GDM1 (cell line): ENCODE measurements at regions not wholly inside any gene's neighbourhood (a gene's known extent, or its start where the extent isn't known, plus 50 kb on each side); places are given as distances from the start of the nearest gene placed in this dataset.

Source experiments
- DNase-seq: peaks from one replicate; lab custom pipeline; 2025; lab: John Stamatoyannopoulos, UW

DNA sequence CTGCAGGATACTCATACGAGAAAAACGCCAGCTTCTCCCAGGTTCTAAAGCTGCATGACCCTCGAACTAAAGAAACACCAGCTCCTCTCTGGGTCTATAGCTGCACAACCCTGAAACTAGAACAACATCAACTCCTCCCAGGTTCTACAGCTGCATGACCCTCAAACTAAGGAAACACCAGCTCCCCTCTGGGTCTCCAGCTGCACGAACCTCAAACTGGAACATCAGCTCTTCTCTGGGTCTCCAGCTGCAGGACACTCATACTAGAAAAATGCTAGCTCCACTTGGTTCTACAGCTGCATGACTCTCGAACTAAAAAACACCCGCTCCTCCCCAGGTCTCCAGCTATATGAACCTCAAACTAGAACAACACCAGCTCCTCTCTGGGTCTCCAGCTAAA is 811.1 kb downstream of the CDH9 start:
- no peak for DNase-seq

DNA sequence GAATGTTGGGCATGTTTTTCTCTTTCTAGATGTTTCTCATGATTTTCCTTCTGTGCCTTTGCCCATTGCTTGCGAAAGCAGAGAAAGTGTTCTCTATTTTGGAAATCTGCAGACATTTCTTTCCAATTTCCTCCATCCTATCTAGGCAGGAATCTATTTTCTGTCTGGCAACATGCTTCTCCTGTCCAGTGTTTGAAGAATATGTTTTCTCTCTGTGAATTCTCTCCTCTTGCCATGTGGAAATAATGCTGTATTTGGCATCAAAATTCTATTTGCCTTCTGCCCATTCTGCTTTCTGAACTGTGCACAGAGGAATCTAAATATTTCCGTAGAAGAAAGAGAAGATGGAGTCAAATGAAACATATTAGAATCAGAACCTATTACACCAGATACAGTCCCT is 833.3 kb downstream of the CDH9 start:
- no peak for DNase-seq

DNA sequence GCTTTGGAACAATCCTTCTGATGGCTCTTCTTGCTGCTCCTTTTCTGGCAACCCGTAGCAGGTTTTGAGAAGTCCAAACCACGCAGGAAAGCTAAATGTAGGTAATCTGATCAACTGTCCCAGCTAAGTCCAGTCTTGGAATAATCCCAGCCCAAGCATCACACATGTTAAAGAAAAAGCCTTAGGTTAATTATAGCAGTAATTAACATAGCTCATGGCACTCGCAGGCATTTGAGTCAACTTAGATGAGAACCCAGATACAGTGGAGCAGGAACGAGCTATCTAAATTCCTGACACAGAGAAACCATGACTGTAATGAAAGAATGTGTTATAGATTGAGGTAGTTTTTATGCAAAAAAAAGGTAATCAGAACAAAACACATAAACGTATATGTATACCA is 844.8 kb downstream of the CDH9 start:
- DNase-seq: no peak

DNA sequence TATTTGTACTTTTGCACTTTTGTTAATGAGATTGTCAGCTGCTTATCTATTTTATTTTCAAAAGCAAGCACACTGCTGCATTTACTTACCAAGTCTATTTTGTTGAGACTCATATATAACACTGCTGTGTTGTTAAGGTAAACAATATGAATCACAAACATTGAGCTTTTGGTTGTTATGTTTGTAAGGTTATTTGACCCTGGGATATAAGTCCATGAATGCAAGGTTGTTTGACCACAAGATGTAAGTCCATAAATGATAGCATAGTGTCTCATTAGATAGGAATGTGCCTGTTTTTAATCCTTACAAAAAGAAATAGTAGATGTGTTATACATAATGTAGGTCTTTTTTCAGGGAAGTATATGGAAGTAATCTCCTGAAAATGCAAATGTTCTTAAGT is 845.9 kb downstream of the CDH9 start:
- no peak for DNase-seq

DNA sequence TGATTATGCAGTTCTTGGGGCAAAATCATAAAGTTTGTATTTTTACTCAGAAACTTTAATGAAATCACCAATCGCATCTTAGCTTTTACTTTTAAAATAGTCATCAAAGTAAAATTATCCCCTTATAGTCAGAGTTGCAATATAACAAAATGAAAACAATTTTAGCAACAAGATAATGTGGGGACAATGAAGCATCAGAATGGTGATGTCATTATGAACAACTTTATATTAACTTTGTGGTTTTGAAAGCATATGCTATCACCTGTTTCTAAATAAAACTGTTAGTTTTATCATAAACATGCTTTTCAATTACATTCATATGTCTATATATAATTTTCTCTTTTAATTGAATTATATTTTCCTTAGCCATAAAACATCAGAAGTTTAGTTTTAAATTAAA is 856.8 kb downstream of the CDH9 start:
- no peak for DNase-seq

DNA sequence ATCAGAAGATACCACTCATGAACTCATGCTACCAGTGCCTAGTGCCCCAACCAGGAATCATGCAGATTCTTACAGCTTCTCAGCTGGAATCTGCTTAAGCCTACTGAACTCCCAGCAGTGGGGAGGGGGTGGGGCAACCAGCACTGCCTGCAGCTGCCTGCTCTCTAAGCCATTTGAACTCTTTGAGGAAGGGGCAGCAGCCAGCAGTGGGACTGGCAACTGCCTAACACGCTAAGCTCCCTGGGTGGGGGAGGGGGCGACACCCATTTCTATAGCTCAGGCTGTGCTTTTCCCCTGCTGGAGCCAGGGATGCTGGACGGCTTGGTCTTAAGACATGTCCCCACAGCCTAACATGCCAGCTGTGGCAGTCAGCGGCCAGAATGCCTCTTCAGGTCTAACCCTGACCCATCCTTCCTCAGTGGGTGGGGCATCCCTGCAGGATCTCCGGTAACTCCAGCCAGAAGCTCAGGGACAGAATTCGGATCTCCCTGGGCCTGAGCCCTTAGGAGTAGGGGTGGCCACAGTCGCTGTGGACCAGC is 889.7 kb downstream of the CDH9 start:
- DNase-seq: no peak

DNA sequence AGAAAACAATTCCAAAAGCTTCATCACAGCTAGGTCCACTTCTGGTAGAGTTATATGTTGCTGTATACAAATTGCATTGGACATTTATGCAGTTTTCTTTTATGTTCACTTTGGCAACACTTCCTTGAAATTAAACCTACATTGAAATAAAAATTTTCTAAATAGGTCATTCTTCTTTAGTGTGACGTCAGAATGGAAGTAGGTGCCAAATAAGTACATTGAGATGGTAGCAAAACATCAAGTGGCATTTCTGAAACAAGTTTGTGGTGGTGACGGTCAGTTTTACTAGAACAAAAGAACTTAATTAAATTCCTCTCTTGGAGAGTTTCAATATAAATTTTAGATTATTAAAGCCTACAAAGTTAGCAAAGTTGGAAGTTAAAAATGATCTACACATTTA is 895.1 kb downstream of the CDH9 start:
- no peak for DNase-seq

DNA sequence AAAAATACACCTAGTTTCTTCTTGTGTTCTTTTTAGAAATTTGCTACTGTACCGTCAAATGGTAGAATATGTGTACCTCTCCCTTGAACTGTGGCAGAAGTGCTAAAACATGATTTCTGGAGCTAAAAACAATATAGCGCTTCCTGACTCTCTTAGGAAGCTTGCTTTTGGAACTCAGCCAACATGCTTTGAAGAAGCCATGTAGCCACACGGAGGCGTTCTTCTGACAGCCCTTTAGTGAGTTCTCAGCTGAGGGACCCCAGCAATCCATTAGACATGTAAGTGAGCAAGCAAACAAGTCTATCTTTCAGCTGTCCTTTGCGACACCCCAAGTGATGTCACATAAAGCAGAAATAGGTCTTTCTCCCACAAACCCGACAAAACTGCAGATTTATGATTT is 917.0 kb downstream of the CDH9 start:
- DNase-seq: no peak

DNA sequence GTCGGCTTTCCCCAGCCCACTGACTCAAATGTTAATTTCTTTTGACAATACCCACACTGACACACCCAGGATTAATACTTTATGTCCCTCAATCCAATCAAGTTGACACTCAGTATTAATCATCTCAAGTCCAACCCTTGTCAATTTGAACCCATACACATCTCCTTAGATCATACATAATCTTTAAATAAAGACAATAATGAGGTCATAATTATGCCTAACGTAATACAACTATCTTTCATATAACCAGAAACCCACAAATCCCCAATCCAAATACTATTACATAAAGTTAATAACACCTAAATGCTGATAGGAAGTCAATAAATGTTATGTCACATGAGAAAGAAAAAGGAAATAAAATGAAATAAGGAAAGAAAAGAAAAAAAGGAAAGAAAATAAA is 934.2 kb downstream of the CDH9 start:
- DNase-seq: no peak

DNA sequence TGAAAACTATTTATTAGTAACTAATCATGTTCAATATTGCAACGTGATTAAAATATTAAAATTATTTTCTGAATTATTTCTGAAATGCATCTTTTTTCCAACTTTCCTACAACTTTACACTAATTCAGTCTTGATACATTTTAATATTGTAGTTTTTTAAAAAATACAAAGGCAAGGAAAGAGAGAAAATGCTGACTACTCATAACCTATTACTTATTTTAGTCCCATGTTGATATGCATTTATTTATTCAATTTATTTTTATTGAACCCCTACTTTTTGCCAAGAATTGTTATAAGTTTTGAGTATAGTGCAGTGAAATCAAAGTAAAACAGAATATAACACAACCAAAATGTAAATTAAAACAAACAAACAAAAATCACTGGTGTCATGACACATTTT is 978.2 kb downstream of the CDH9 start:
- no peak for DNase-seq

DNA sequence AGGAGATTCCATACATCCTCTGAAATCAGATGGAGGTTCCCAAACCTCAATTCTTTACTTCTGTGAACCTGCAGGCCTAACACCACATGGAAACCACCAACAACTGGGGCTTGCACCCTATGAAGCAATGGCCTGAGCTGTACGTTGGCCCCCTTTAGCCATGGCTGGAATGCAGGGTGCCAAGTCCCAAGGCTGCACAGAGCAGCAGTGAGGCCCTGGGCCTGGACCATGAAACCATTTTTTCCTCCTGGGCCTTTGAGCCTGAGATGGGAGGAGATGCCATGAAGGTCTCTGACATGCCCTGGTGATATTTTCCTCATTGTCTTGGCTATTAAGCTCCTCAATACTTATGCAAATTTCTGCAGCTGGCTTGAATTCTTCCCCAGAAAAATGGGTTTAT is 983.8 kb downstream of the CDH9 start:
- no peak for DNase-seq

DNA sequence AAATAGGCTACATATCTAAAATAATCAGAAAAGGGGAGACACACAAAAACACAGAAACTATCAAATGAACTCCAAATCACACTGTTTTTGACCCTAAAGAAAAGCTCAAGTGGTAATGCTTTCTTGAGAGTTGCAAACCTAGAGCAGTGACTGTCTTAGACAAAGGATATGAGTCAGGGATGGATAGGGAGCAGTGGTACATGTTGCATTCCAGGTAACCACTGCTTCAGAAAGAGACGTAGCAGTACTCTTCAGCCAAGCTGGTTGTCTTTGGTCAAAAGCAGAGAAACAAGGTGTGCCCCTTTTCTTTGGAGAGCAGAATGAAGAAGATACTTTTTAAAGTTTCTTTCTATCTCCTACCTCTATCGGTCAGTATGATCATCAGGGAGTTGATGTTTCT is 1003.6 kb downstream of the CDH9 start:
- no peak for DNase-seq

DNA sequence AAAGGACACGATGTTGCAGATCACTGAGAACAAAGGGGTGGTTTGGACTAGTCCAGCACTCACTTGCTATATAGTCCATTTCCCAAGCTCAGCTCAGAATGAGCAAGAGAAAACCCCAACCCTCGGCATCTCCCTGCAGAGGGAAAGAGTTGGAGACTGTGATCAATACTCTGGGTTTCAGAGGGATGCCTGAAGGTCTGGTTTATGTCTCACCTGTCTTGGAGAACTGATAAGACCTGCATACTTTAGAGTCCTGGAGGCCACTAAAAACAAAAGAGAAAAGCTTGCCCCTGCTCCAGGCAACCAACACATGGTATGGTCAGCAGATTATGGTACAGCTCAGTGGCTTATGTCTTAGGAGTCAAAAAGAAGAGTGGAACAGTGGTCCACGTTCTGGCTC is 1006.9 kb downstream of the CDH9 start:
- DNase-seq: no peak

DNA sequence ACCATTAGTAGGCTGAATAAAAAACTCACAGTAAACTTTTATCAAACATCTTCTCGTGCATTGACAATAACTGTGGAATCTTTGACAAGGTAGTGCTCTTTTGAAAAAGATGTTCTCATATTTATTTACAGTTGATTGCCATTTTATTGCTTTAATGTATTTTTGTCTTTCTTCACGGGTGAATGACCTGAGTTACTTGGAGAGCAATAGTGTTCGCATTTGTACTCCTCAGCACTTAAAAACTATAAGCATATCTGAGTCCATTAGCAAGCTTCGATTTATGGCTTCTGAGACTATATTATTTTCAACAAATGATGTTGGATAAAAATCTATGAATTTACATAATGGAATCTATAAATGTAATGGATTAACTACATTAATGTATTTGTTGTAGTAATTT is 1012.3 kb downstream of the CDH9 start:
- DNase-seq: no peak

DNA sequence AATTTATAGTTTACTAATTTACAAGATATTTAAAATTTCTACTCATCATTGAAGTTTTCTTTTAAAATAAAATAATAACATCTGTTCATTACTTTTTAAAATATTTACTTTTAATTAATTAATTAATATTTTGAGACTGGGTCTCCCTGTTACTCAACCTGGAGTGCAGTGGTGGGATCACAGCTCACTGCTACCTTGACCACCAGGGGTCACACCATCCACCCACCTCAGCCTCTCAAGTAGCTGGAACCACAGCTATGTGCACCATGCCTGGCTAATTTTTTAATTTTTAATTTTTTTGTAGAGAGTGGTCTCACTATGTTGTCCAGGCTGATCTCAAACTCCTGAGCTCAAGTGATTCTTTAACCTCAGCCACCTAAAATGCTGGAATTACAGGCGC is 1013.6 kb downstream of the CDH9 start:
- no peak for DNase-seq

DNA sequence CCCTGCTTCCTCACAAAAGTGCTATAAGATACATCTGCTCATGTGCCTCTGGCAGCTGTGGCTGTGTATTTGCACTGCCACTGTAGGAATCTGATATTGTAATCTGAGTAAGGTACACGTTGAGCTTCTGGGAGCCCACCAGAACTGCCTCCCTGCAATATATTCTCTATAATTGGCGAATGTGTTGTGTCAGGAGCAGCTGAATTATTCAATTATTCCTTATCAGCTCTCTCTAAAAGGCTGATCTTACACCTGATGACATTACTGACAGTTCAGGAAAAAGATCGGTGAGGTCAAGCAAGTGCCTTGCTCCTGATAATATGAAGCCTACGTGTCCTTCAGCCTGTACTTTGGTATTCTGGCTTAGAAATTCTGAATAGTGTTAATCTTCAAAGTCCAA is 1015.0 kb downstream of the CDH9 start:
- DNase-seq: no peak

DNA sequence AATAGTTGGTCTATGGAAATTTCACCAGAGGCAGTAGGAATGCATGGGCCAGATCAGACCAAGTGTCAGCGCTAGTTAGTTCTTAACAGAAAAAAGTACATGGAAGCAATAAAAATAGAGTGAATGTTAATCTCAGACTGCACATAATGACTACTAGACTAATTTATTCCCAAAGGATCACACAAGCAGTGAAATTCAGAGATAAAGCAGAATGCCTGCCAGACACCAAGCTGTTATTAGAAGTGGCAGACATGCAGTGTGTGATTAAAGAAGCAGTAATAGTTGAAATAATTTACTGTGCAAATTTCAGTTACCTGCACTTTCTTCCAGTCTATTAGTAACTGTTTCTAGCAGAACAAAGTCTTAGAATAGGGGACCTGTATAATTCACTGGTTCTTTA is 1024.2 kb downstream of the CDH9 start:
- DNase-seq: no peak

DNA sequence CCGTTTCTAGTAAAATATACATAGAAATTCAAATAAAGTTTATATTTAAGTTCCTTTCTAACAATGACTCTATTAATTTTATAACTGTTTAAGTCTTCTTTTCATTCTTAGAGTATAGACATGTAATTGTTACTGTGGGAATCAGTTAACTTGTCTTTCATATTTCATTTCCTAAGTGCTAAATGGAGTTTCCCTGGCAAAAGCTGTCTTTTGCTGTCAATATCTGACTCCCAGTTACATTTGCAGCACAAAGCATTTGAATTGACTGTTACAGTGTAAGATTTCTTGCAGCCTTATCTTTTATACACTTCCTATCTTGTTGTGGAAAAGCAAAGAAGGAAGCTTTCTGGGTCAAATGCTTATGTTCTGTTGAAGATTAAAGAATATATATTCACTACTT is 1026.3 kb downstream of the CDH9 start:
- no peak for DNase-seq

DNA sequence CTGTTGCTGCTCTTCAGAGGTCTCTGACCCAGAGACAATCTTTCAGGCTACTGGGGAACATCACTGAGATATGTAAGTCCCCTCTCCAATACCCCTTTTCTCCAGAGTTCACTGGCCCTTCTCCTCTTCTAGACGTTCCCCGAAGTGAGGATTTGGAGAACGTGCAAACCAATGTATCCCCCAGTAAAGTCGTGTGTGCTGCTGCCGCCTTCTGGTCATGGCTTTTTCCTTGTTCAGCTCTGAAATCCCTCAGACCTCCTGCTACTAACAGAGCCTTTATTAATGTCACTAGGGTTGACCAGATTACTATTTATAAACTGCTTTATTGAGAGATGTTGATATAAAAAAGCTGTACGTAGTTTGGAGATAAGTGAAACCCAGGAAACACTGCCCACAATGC is 1028.6 kb downstream of the CDH9 start:
- no peak for DNase-seq

DNA sequence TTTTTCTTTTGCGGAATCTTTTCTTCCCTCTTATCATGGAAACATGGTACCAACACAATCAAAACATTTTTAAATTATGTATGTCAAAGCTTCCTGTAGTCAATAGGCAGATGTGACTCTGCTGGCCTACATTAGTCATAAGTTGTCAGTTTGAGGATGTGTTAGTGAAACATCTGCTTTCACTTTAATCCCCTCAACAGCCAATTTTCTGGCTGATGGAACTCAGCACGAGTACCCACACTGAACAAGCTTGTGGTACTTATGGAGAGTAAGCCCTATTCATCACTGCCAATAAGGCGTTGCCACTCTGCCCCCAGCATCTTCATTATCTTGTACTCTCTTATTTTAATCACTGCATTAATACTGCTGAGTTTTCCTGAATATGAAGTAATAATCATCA is 1034.4 kb downstream of the CDH9 start:
- DNase-seq: no peak

DNA sequence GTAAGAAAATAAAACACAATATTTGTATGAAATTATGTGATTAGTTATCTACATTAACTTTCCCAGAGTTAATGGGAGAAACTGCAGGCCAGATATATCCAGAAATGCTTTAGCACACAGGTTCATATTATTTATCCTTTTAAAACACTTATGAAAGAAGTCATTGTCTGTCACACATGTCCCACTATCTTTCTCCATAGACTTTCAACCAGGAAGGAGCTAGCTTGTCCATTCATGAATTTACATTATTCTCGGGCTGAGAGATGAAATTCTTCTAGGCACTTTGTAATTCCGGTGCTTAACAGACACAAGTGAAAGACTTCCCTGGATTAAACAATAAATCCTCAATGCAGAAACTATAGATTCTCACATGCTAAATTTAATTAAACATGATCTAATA is 1043.2 kb downstream of the CDH9 start:
- DNase-seq: no peak

DNA sequence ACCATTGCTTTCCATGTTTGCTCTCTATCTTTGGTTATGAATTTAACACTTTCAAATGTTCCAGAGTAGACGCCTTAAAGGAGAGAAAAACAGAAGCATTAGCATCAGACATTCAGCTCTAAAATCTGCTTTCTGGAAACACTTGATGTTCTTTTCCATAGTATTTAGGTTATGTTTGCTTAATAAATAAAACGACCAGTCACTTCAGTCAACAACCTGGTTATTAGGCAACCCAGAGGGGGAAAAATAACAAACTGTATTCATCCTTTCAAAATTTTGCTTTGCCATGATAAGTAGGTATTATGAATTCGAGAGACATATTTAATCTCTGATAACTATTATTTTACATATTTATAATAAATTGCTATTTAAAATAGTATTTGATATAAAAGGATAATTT is 1044.7 kb downstream of the CDH9 start:
- no peak for DNase-seq

DNA sequence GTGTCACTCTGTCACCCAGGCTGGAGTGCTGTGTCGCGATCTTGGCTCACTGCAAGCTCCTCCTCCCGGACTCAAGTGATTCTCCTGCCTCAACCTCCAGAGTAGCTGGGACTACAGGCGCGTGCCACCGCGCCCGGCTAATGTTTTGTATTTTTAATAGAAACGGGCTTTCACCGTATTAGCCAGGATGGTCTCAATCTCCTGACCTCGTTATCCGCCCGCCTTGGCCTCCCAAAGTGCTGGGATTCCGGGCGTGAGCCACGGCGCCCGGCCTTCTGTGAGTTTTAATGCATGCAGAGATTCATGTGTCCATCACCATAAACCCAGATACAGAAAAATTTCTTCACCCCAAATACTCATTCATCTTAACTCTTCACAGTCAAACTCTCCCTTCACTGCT is 1046.7 kb downstream of the CDH9 start:
- DNase-seq: no peak

DNA sequence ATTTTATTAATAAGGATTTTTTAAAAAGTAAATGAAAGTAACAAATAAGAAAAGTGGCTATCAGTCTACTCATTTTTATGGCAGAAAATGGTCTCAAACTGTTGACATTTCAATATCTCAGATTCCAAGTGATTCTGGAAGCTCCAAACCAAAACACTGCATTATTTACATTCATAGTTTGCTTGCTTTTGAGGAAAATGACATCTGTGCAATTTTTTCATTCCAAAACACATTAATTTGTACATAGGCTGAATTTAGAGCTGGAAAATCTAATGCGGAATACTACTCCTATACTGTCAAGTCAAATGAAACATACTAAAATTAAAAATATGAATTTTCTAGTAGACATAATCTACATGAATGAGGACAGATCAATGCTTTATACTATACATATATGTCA is 1047.6 kb downstream of the CDH9 start:
- no peak for DNase-seq

DNA sequence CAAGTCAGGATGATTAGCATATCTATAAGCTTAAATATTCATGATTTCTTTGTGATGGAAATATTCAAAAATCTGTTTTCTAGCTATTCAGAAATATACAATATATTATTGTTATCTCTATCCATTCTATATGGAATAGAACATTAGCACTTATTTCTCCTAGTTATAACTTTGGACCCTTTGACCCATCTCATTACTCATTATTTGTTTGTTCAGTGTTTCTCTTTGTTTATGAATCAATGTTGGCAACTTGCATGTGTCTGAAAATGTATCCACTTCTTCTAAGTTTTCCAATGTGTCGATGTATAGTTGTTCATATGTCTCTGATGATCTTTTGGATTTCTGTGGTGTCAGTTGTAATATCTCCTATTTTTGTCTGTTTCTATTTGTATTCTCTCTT is 1059.3 kb downstream of the CDH9 start:
- no peak for DNase-seq
